ENCODE measurements at regions not wholly inside any gene's neighbourhood (a gene's known extent, or its start where the extent isn't known, plus 50 kb on each side); places are given as distances from the start of the nearest gene placed in this dataset.

GRCh38 chr6:154885214-154885613 is 109.9 kb upstream of the TIAM2 start:
- DNase-seq (ENCODE audit: low spot score) = no peak

GRCh38 chr6:154886016-154886415 is 109.1 kb upstream of the TIAM2 start:
- DNase-seq (ENCODE audit: low spot score) = no peak

- no peak for DNase-seq (ENCODE audit: low spot score)
These were observed 108.6 kb upstream of the TIAM2 start for GRCh38 chr6:154886471-154886870.

GRCh38 chr6:154887051-154887450 is 108.1 kb upstream of the TIAM2 start:
- no peak for DNase-seq (ENCODE audit: low spot score)

DNA sequence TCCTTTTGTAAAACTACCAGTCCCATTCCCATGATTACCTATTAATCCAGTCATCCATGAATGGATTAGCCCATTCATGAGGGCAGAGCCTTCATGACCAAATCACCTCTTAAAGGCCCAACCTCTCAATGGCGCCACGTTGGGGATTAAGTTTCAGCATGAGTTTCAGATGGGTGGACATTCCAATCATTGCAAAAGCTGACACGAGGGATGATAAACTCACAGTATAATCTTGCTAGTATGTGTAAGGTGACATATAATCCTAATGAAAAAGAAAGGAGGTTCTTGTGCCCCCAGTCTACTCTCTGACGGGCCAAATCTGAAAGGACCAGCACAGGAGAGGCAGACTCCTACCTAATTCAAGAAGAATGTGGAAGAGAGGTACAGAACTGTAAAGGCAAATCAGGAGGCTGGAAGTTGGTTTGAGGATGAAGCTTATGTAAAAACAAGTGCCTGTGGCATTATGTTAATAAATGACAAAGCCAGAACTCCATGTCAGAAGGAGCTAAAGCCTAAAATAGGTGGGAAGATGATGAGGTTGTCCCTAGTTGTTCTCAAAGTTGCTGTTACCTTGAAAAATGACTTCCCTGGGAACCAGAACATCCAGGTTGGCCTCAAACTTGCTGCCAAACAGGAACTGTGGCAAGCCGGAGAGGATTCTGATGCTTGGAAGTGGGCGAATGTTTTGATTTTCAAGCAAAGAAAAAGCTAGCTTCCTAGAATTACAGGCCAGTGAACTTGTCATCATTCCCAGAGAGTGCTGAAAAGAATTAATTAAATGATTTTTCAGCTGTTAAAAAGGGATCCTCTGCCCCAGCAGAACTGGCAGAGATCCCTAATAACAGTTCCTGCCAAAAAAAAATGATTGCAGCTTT is 106.5 kb upstream of the TIAM2 start:
- no peak for DNase-seq (ENCODE audit: low spot score)

DNA sequence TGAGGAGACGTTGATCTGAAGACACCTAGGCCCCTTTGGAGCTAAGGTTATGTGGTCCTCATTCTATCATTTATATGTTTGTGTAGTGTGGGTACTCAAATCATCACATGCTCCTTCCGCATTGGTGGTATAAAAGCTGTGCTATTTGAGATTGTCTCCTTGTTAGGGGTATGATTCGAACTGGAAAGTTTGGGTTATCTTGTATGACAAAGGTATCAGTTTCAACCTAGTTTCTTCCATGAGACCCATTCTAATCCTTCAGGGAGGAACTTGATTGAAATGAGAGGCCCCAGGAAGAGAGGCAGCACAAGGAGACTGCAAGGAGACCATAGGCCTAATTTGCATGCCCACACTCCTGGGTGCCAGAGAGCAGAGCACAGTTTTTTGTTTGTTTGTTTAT is 104.2 kb upstream of the TIAM2 start:
- DNase-seq (ENCODE audit: low spot score) = no peak

DNA sequence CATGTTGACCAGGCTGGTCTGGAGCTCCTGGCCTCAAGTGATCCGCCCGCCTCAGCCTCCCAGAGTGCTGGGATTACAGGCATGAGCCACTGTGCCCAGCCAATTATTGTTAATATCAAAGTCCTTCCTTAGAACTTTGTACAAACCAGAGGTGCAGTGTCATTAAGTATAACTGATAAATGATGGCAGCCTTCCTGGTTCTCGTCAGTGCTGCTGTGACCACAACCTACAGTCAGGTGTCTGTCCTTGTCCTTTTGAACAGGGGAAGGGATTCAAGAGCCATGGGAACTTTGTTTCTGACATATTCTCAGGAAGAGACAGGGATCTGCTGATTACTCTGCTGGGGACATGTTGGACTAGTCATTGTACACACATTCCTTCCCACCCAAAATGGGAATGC is 103.2 kb upstream of the TIAM2 start:
- no peak for DNase-seq (ENCODE audit: low spot score)

- no peak for DNase-seq (ENCODE audit: low spot score)
These were observed 101.2 kb upstream of the TIAM2 start for GRCh38 chr6:154893917-154894316.

- no peak for DNase-seq (ENCODE audit: low spot score)
These were observed 100.2 kb upstream of the TIAM2 start for GRCh38 chr6:154894902-154895301.

DNA sequence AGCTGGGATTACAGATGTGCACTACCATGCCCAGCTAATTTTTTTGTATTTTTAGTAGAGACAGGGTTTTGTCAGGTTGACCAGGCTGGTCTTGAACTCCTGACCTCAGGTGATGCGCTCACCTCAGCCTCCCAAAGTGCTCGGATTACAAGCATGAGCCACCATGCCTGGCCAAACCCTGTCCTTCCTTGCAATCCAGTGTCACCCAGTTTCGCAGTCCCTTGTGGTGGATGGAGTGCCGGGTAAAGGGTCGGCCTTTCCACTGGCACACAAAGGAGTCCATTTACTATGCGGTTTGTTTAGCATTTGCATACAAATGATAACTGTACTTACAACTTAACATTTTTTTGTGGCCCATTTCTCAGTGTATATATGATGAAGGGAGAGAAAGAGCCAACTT is 99.3 kb upstream of the TIAM2 start:
- no peak for DNase-seq (ENCODE audit: low spot score)

DNA sequence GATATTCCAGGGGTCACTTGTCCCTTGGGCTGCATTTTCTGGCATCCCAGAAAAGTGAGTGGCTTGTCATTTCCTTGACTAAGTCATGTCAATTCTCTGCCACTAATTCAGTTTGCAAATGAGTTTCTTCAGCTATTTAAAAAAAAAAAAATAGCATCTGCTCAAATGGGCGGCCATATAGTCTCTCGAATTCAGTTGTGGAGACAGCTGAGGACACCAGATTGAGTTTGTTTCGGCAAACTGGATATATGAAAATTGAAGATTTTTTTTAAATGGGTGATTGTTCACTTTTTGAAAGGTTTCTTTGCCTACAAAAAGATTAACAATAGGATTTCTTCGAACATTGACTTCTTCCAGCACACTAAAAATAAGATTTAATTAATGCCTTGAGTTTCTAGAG is 96.3 kb upstream of the TIAM2 start:
- DNase-seq (ENCODE audit: low spot score) = no peak

DNA sequence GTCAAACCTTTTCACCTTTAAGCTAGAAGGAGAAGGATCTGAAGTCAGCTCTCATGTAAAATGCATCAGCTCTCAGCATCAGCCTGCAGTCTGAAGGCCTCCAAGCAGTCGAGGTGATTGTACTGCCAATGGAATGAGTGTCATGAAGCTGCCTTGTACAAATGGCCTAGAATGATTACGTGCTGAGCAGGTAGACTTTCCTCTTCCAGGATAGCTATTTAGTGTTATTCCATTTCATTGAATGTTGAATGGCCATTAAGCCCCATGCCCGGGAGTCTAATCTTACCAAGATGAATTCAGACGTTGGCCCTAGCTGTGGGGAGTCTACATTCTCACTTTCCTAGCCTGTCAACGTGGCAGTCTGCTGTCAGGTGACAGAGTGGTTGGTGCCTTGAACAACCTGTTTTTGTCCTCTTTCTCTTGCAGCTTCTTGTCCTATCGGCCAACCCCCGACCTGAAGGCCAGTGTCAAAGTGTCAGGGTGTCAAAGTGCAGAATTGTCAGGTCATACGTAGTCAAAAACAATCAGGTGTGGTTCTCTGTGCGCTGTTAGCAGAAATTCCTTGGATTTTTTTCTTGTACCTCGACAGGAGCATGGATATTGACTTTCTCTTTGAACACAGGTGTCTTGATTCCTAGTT is 95.2 kb upstream of the TIAM2 start:
- DNase-seq (ENCODE audit: low spot score) = no peak

GRCh38 chr6:154901876-154902552 is 93.1 kb upstream of the TIAM2 start:
- DNase-seq (ENCODE audit: low spot score) = no peak

DNA sequence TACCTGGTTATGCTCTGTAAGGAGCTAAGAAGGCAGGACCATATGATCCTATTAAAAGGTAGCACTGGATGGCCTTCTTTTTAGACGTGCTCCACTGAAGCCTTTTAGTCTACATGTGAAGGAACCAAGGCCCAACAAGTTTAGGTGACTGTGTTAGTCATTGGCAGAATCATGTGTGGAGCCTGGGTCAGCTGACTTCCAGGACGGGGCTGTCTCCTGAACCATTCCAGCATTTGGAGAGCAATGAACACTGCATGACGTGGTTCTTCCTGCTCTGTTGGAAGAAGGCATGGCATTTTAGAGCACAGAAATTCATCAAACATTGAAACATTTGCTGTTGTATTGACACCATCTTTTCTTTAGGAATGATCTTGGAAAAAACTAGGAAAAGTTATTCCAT is 87.8 kb upstream of the TIAM2 start:
- DNase-seq (ENCODE audit: low spot score) = no peak

- DNase-seq (ENCODE audit: low spot score) = no peak
These were observed 86.4 kb upstream of the TIAM2 start for GRCh38 chr6:154908723-154909122.

DNA sequence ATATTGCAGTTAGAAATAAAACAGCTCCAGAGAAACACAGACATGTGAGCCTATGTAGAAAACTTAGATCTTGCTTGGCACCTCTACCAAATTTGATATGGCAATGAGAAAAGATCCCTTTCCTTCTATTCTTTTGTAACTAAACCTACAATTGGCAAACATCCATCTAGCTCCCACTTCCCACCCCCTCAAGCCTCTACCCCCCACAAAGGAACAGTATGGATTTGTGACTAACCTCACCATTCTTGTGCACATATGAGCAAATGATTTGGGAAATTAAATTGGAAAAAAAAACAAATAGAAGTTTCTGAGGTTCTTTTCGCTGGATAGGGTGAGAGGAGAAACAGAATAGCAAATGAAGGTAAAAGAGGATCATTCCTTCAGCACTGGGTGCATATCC is 85.8 kb upstream of the TIAM2 start:
- DNase-seq (ENCODE audit: low spot score) = no peak

DNA sequence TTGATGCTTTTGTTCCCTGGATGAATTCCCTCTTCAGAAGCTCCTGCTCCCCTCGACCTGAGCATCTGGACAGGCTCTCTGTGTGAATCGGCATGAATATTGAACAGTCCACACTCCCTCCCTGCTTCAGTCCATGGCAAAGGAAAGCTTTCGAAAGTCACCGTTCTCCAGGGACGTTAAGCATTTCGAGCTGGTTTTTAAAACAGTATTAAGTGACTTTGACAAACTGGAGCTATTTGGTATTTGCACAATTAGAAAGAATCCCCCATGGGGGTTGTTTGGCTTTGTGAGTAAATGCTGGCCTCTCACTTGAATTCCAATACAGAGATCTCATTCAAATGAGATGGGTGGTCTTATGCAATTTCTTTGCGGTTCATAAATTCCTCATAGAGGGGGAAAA is 85.3 kb upstream of the TIAM2 start:
- DNase-seq (ENCODE audit: low spot score) = no peak

DNA sequence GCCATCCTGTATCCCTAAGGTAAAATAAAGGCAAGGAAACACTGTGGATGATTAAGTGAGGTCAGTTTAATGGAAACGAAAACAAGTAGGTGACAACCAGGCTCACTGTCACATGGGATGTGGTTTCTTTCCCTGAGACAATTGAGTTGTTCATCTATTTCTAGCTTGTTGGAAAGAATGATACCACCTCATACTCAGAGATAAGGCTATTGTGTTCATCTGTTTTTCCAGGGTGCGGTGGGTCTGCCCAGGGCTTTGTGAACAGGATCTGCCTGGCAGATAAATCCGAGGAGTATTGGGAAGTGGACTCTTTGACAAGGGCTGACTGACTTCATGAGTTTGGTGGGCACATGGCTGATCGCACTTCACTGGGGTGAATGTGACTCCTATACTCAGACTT is 80.8 kb upstream of the TIAM2 start:
- no peak for DNase-seq (ENCODE audit: low spot score)

- DNase-seq (ENCODE audit: low spot score) = no peak
These were observed 78.3 kb upstream of the TIAM2 start for GRCh38 chr6:154916857-154917256.

GRCh38 chr6:154917941-154918340 is 77.2 kb upstream of the TIAM2 start:
- DNase-seq (ENCODE audit: low spot score) = no peak

GRCh38 chr6:154919806-154920205 is 75.3 kb upstream of the TIAM2 start:
- no peak for DNase-seq (ENCODE audit: low spot score)

DNA sequence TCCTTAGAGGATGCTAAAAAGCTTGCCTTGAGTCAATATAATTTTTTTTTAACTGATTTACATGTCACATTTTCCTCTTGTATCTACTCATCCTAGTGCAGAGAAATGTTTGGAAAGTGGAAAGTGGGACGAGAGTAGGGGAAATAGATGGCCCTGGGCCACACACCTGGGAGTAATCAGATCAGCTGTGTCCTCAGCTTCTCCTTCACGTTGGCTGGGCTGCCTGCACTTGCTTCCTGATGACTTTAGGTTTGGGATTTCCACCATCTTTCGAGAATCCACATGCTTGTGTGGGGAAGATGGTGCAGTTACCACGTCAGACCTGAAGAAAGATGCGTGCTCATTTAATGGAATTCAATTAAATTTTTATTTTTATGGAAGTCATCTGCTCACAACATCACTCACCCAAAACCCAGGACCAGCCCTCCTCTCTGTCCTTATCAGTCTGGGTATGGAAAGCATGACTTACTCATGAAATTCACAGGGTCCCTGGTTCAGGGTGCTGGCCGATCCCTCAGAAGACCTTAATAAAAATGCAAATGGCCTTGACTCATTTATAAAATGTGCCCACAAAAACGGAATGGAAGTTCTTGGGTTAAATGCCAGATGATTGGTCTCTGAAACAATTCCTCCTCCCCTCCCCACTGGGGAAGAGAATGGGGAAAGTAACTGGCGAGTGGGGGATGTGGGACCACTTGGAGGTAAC is 74.5 kb upstream of the TIAM2 start:
- DNase-seq (ENCODE audit: low spot score) = no peak

GRCh38 chr6:154921482-154921881 is 73.6 kb upstream of the TIAM2 start:
- no peak for DNase-seq (ENCODE audit: low spot score)
